ENCODE measurements at regions not wholly inside any gene's neighbourhood (a gene's known extent, or its start where the extent isn't known, plus 50 kb on each side); places are given as distances from the start of the nearest gene placed in this dataset.

DNA sequence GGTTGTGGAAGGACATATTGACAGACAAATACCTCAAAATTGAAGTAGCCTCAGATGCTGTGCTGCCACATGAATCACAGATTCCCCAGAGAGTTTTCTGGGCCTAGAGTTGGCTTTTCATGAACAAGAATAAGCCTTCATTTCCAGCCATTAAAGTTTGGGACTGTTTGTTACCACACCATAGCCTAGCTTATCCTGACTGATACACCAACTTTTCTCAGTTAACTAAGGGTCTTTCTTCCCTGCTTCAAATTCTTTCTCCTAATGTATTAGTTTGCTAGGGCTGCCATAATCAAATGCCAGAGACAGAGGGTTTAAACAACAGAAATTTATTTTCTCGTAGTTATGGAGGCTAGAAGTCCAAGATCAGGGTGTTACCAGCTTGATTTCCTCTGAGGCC lies 237.4 kb upstream of the ZFP64 start:
- TF ChIP-seq, protein P1, sequence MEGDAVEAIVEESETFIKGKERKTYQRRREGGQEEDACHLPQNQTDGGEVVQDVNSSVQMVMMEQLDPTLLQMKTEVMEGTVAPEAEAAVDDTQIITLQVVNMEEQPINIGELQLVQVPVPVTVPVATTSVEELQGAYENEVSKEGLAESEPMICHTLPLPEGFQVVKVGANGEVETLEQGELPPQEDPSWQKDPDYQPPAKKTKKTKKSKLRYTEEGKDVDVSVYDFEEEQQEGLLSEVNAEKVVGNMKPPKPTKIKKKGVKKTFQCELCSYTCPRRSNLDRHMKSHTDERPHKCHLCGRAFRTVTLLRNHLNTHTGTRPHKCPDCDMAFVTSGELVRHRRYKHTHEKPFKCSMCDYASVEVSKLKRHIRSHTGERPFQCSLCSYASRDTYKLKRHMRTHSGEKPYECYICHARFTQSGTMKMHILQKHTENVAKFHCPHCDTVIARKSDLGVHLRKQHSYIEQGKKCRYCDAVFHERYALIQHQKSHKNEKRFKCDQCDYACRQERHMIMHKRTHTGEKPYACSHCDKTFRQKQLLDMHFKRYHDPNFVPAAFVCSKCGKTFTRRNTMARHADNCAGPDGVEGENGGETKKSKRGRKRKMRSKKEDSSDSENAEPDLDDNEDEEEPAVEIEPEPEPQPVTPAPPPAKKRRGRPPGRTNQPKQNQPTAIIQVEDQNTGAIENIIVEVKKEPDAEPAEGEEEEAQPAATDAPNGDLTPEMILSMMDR (IDR thresholded peaks at IDR 0.05): no peak
- TF ChIP-seq EZH2 (IDR thresholded peaks at IDR 0.05) (no peak), EZH2phosphoT487 (IDR thresholded peaks at IDR 0.05) (no peak)
